ENCODE measurements at regions not wholly inside any gene's neighbourhood (a gene's known extent, or its start where the extent isn't known, plus 50 kb on each side); places are given as distances from the start of the nearest gene placed in this dataset.
A peak's percentile ranks its signal among the peaks of the same experiment; 100 is the strongest.
"Not testable (repeated sequence)": the region's sequence is repeated elsewhere in the genome, so short reads cannot be mapped to it uniquely, and the experiment has no call there.

- no peak overlapping the region for H3K27ac ChIP-seq
- ChIA-PET CTCF (no interaction called here), POLR2A (ENCODE audit: low non-redundant PET) (no interaction called here)
- TF ChIP-seq, protein P1, sequence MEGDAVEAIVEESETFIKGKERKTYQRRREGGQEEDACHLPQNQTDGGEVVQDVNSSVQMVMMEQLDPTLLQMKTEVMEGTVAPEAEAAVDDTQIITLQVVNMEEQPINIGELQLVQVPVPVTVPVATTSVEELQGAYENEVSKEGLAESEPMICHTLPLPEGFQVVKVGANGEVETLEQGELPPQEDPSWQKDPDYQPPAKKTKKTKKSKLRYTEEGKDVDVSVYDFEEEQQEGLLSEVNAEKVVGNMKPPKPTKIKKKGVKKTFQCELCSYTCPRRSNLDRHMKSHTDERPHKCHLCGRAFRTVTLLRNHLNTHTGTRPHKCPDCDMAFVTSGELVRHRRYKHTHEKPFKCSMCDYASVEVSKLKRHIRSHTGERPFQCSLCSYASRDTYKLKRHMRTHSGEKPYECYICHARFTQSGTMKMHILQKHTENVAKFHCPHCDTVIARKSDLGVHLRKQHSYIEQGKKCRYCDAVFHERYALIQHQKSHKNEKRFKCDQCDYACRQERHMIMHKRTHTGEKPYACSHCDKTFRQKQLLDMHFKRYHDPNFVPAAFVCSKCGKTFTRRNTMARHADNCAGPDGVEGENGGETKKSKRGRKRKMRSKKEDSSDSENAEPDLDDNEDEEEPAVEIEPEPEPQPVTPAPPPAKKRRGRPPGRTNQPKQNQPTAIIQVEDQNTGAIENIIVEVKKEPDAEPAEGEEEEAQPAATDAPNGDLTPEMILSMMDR (conservative IDR thresholded peaks at IDR 0.05; ENCODE audit: low read depth) = no peak
- DNase-seq (ENCODE audit: low spot score) = no peak
Measured at GRCh38 chr2:212728717-212729116, 190.1 kb upstream of the ERBB4 start.

- CTCF ChIA-PET = interaction anchor here (0.6 to 1.2 kb wide), 2 partner anchors 16 to 71 kb away, joined by 4 read pairs; no protein-coding TSS in a partner anchor
- DNase-seq (ENCODE audit: low spot score) = no peak
- H3K27ac ChIP-seq = no peak overlapping the region
- TF ChIP-seq, protein P1 (conservative IDR thresholded peaks at IDR 0.05; ENCODE audit: low read depth) = no peak
- POLR2A ChIA-PET (ENCODE audit: low non-redundant PET) = no interaction called here
Measured at GRCh38 chr2:212727751-212728150, 189.1 kb upstream of the ERBB4 start.

GRCh38 chr2:212726403-212726802, 187.8 kb upstream of the ERBB4 start:
- no peak overlapping the region for H3K27ac ChIP-seq
- TF ChIP-seq, protein P1 (conservative IDR thresholded peaks at IDR 0.05; ENCODE audit: low read depth) = no peak
- DNase-seq (ENCODE audit: low spot score) = no peak
- CTCF ChIA-PET = no interaction called here
- POLR2A ChIA-PET (ENCODE audit: low non-redundant PET) = no interaction called here

DNA sequence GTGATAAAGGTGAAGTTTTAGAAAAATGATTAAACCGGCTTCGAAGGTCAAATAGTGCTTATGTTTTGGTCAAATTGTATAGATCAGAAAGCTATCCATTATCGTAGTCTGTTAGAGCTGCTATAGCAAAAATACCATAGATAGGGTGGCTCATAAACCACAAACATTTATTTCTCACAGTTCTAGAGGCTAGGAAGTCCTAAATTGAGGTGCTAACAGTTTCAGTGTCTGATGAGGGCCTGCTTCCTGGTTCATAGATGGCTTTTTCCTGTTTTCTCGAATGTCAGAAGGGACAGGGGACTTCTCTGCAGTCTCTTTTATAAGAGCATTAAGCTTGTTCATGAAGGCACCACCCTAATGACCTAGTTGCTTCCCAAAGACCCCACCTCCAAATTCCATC, 186.6 kb upstream of the ERBB4 start:
- no peak overlapping the region for H3K27ac ChIP-seq
- no peak for DNase-seq (ENCODE audit: low spot score)
- TF ChIP-seq, protein P1 (conservative IDR thresholded peaks at IDR 0.05; ENCODE audit: low read depth) = no peak
- ChIA-PET CTCF (no interaction called here), POLR2A (ENCODE audit: low non-redundant PET) (no interaction called here)

DNA sequence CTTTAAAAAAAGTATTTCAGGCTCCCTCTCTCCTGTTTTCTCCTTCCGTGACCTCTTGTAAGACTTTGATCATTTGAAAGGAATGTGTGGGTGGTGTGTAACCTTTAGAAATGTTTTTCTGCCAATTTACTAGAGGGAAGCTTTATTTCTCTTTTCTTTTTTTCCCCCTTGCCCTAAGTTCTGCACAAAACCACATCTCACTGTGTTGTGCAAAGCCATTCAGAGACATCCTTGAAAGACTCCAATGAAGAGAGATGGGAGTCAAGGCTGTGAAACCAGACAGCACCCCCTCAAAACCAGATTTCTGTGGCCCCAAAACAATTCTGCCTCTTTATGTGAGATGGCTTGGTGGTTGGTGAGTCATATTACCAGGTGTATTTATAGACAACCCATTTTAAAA, 184.6 kb upstream of the ERBB4 start:
- TF ChIP-seq, protein P1 (conservative IDR thresholded peaks at IDR 0.05; ENCODE audit: low read depth) = no peak
- CTCF ChIA-PET = no interaction called here
- POLR2A ChIA-PET (ENCODE audit: low non-redundant PET) = no interaction called here
- no peak overlapping the region for H3K27ac ChIP-seq
- DNase-seq (ENCODE audit: low spot score) = peak; percentile 13

DNA sequence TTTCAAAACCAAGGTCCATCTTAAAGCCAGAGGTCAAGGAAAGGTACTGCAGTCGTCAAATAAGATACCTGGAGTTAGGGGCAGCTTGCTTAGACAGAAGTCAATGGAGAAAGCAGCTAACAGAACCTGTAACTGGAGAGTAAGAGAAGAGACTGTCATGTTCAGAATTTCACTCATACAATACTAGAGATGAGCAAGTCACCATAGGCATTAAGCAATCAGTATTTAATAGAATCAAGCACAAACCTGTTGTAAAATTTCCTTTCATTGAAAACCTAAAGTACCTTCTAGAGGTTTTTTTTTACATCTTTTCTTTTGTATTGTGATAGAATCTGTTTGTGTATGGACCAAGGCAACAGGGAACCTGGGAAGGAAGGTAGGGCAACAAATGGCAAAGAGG, 183.4 kb upstream of the ERBB4 start:
- DNase-seq (ENCODE audit: low spot score) = no peak
- CTCF ChIA-PET = no interaction called here
- TF ChIP-seq, protein P1 (conservative IDR thresholded peaks at IDR 0.05; ENCODE audit: low read depth) = no peak
- no peak overlapping the region for H3K27ac ChIP-seq
- POLR2A ChIA-PET (ENCODE audit: low non-redundant PET) = no interaction called here

DNA sequence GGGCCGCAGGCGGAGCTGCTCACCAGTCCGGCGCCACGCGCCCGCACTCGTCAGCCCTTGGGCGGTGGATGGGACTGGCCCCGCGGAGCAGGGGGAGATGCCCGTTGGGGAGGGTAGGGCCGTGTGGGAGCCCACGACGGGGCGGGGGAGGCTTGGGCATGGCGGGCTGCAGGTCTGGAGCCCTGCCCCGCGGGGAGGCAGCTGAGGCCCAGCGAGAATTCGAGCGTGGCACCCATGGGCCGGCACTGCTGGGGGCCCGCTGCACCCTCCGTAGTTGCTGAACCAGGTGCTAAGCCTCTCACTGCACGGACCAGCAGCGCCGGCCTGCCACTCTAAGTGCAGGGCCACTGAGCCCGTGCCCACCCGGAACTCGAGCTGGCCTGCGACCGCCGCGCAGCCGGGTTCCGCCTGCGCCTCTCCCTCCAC, 182.4 kb upstream of the ERBB4 start:
- TF ChIP-seq, protein P1 (conservative IDR thresholded peaks at IDR 0.05; ENCODE audit: low read depth) = no peak
- POLR2A ChIA-PET (ENCODE audit: low non-redundant PET) = no interaction called here
- CTCF ChIA-PET = no interaction called here
- DNase-seq (ENCODE audit: low spot score) = no peak
- no peak overlapping the region for H3K27ac ChIP-seq

- CTCF ChIA-PET; H3K27ac ChIP-seq; DNase-seq (ENCODE audit: low spot score); POLR2A ChIA-PET (ENCODE audit: low non-redundant PET): not testable (repeated sequence)
Measured at GRCh38 chr2:212715411-212715810, 176.8 kb upstream of the ERBB4 start.

Data from RWPE1 (cell line).